GM12891 (cell line): ENCODE measurements at regions not wholly inside any gene's neighbourhood (a gene's known extent, or its start where the extent isn't known, plus 50 kb on each side); places are given as distances from the start of the nearest gene placed in this dataset.

ENCODE experiments used
- PAX5 ChIP-seq: IDR thresholded peaks from 2 replicates; pipeline ENCODE4 v1.6.1; 2011; ENCODE audit warnings: low read length, moderate library complexity, mild to moderate bottlenecking; ENCODE audit not compliant: insufficient read depth, severe bottlenecking
- POLR2A ChIP-seq: IDR thresholded peaks from 2 replicates; pipeline ENCODE4 v1.6.1; 2011; ENCODE audit warnings: low read depth, low read length, control low read depth
- POLR2AphosphoS5 ChIP-seq: IDR thresholded peaks from 2 replicates; pipeline ENCODE4 v1.6.1; 2011; ENCODE audit warnings: low read depth, low read length, control low read depth
- POU2F2 ChIP-seq: IDR thresholded peaks from 2 replicates; pipeline ENCODE4 v1.6.1; 2011; ENCODE audit warnings: low read depth, mild to moderate bottlenecking, control low read depth, low read length, moderate library complexity
- SPI1 ChIP-seq: IDR thresholded peaks from 2 replicates; pipeline ENCODE4 v1.6.1; 2011; ENCODE audit warnings: low read depth, low read length, control low read depth
- TAF1 ChIP-seq: IDR thresholded peaks from 2 replicates; pipeline ENCODE4 v1.6.1; 2011; ENCODE audit warnings: low read depth, low read length, control low read depth

- TF ChIP-seq POLR2AphosphoS5 (no peak), TAF1 (no peak), POLR2A (no peak), PAX5 (no peak), SPI1 (no peak), POU2F2 (no peak)
Observed at GRCh38 chr4:169854090-169854489, 96.3 kb upstream of the HPF1 start.
